ENCODE measurements at regions not wholly inside any gene's neighbourhood (a gene's known extent, or its start where the extent isn't known, plus 50 kb on each side); places are given as distances from the start of the nearest gene placed in this dataset.

GRCh38 chr3:76482510-76482909 is 557.4 kb upstream of the ROBO2 start:
- no peak for TF ChIP-seq CTCF (IDR thresholded peaks at IDR 0.05; ENCODE audit: borderline replicate concordance, control extremely low read depth, extremely low read depth, insufficient read depth, missing control alignments)
- in situ Hi-C loops (cut with MboI; ENCODE audit: low sequenced_read_pairs, unreplicated experiment) = no loop called here
- DNase-seq (ENCODE audit: low spot score) = no peak

GRCh38 chr3:76487446-76487845 is 552.5 kb upstream of the ROBO2 start:
- TF ChIP-seq CTCF (IDR thresholded peaks at IDR 0.05; ENCODE audit: borderline replicate concordance, control extremely low read depth, extremely low read depth, insufficient read depth, missing control alignments) = no peak
- DNase-seq (ENCODE audit: low spot score) = no peak
- in situ Hi-C loops (cut with MboI; ENCODE audit: low sequenced_read_pairs, unreplicated experiment) = no loop called here

- TF ChIP-seq CTCF (IDR thresholded peaks at IDR 0.05; ENCODE audit: borderline replicate concordance, control extremely low read depth, extremely low read depth, insufficient read depth, missing control alignments) = no peak
- DNase-seq (ENCODE audit: low spot score) = no peak
- in situ Hi-C loops (cut with MboI; ENCODE audit: low sequenced_read_pairs, unreplicated experiment) = no loop called here
Measured at GRCh38 chr3:76490064-76490463, 549.8 kb upstream of the ROBO2 start.

- in situ Hi-C loops (cut with MboI; ENCODE audit: low sequenced_read_pairs, unreplicated experiment) = no loop called here
- DNase-seq (ENCODE audit: low spot score) = no peak
- no peak for TF ChIP-seq CTCF (IDR thresholded peaks at IDR 0.05; ENCODE audit: borderline replicate concordance, control extremely low read depth, extremely low read depth, insufficient read depth, missing control alignments)
Measured at GRCh38 chr3:76495216-76495615, 544.7 kb upstream of the ROBO2 start.

- DNase-seq (ENCODE audit: low spot score) = no peak
Measured at GRCh38 chr3:76497636-76498035, 542.3 kb upstream of the ROBO2 start.

GRCh38 chr3:76500746-76501275 is 539.1 kb upstream of the ROBO2 start:
- DNase-seq (ENCODE audit: low spot score) = no peak
- no peak for TF ChIP-seq CTCF (IDR thresholded peaks at IDR 0.05; ENCODE audit: borderline replicate concordance, control extremely low read depth, extremely low read depth, insufficient read depth, missing control alignments)
- in situ Hi-C loops (cut with MboI; ENCODE audit: low sequenced_read_pairs, unreplicated experiment) = no loop called here

More at GRCh38 chr3:76497636-76498035, 542.3 kb upstream of the ROBO2 start:
- TF ChIP-seq CTCF (IDR thresholded peaks at IDR 0.05; ENCODE audit: borderline replicate concordance, control extremely low read depth, extremely low read depth, insufficient read depth, missing control alignments) = no peak
- in situ Hi-C loops (cut with MboI; ENCODE audit: low sequenced_read_pairs, unreplicated experiment) = no loop called here

- in situ Hi-C loops (cut with MboI; ENCODE audit: low sequenced_read_pairs, unreplicated experiment) = no loop called here
- DNase-seq (ENCODE audit: low spot score) = no peak
- TF ChIP-seq CTCF (IDR thresholded peaks at IDR 0.05; ENCODE audit: borderline replicate concordance, control extremely low read depth, extremely low read depth, insufficient read depth, missing control alignments) = no peak
Measured at GRCh38 chr3:76501315-76501714, 538.6 kb upstream of the ROBO2 start.

Data from GM13976 (cell line).